Neural cell (in vitro differentiated cells): ENCODE measurements at regions not wholly inside any gene's neighbourhood (a gene's known extent, or its start where the extent isn't known, plus 50 kb on each side); places are given as distances from the start of the nearest gene placed in this dataset.
"Not testable (repeated sequence)": the region's sequence is repeated elsewhere in the genome, so short reads cannot be mapped to it uniquely, and the experiment has no call there.

Source experiments
- H2AFZ ChIP-seq: fragments of 200-600, 300-800 bp; sonication (generic), shearing (Covaris generic); 2 replicates; pipeline ENCODE4 v1.6.0; 2014; ENCODE audit warnings: low read depth, mild to moderate bottlenecking, antibody characterized with exemption, low read length, moderate library complexity
- H3F3A ChIP-seq: fragments of 200-600 bp; shearing (Covaris generic); 2 replicates; pipeline ENCODE4 v1.6.1; 2016; ENCODE audit warnings: mild to moderate bottlenecking, moderate library complexity, mixed read lengths, antibody characterized with exemption, low read length; ENCODE audit not compliant: insufficient read depth, poor library complexity, severe bottlenecking
- H3K27ac ChIP-seq: fragments of 200-600, 300-800 bp; sonication (generic), shearing (Covaris generic); 2 replicates; pipeline ENCODE4 v1.5.1; 2014; ENCODE audit warnings: mild to moderate bottlenecking, low read length, moderate library complexity
- H3K27me3 ChIP-seq: fragments of 300-800, 200-600 bp; sonication (generic), shearing (Covaris generic); 2 replicates; pipeline ENCODE4 v1.6.0; 2014; ENCODE audit warnings: mild to moderate bottlenecking, low read depth, low read length, moderate library complexity; ENCODE audit not compliant: insufficient read depth
- H3K36me3 ChIP-seq: fragments of 300-800, 200-600 bp; sonication (generic), shearing (Covaris generic); 2 replicates; pipeline ENCODE4 v1.5.1; 2014; ENCODE audit warnings: mild to moderate bottlenecking, antibody characterized with exemption, low read length, moderate library complexity; ENCODE audit not compliant: insufficient read depth
- H3K4me2 ChIP-seq: fragments of 300-800, 200-600 bp; sonication (generic), shearing (Covaris generic); 2 replicates; pipeline ENCODE4 v1.6.0; 2014; ENCODE audit warnings: mild to moderate bottlenecking, low read length
- H3K4me3 ChIP-seq: fragments of 300-800, 200-600 bp; sonication (generic), shearing (Covaris generic); 2 replicates; pipeline ENCODE4 v1.5.1; 2014; ENCODE audit warnings: mild to moderate bottlenecking, low read length, moderate library complexity
- H3K79me2 ChIP-seq: fragments of 200-600 bp; shearing (Covaris generic); replicated peaks from 2 replicates; pipeline ENCODE4 v1.6.0; 2014; ENCODE audit warnings: mild to moderate bottlenecking, low read length, moderate library complexity; ENCODE audit not compliant: insufficient read depth
- H3K9ac ChIP-seq: fragments of 300-800, 200-600 bp; sonication (generic), shearing (Covaris generic); 2 replicates; pipeline ENCODE4 v1.6.1; 2016; ENCODE audit warnings: mild to moderate bottlenecking, low read length, mixed read lengths
- H3K9me2 ChIP-seq: fragments of 200-600 bp; shearing (Covaris generic); 2 replicates; pipeline ENCODE4 v1.6.1; 2016; ENCODE audit warnings: mild to moderate bottlenecking, low read length, mixed read lengths; ENCODE audit not compliant: insufficient read depth
- H3K9me3 ChIP-seq: fragments of 200-600, 300-800 bp; sonication (generic), shearing (Covaris generic); 2 replicates; pipeline ENCODE4 v1.6.1; 2016; ENCODE audit warnings: mild to moderate bottlenecking, mixed run types, low read length, moderate library complexity, mixed read lengths
- H4K20me1 ChIP-seq: fragments of 200-600 bp; shearing (Covaris generic); 2 replicates; pipeline ENCODE4 v1.6.1; 2016; ENCODE audit warnings: mild to moderate bottlenecking, mixed run types; ENCODE audit not compliant: insufficient read depth

DNA sequence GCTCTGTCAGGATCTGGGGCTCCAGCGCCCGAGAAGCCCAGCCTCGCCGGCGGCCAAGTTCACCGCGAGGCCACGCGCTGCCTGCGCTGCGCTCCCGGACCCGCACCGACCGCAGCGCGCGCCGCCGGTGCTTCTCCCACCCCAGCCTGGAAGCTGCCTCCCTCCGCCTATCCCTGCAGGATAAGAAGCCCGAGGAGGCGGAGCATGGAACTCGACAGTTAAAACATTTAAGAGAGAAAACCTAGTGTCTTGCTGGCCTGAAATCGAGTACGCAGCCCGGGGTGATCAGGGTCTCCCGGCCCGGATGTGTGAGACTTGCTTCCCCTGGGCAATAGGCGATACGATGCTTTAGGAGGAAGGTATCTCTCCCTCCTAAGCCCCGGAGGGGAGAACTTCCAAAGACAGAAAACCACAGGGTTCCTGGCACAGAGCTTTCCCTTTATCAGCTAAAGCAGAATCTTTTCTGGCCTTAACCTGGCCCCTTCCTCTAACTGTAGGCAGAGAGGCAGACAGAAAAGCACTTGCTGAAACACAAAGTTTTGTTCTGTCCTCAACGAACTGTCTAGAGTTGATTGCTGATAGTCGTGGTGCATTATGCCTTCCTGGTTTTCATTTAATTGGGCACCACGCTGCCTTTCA is 163.5 kb upstream of the PLGLB2 start:
- H3K27me3 ChIP-seq, H3K9me2 ChIP-seq, H3K79me2 ChIP-seq, H2AFZ ChIP-seq, H3F3A ChIP-seq, H4K20me1 ChIP-seq, H3K27ac ChIP-seq, H3K9ac ChIP-seq, H3K4me2 ChIP-seq, H3K36me3 ChIP-seq, H3K9me3 ChIP-seq: not testable (repeated sequence)
- H3K4me3 ChIP-seq: peak overlapping the region; percentile 55

DNA sequence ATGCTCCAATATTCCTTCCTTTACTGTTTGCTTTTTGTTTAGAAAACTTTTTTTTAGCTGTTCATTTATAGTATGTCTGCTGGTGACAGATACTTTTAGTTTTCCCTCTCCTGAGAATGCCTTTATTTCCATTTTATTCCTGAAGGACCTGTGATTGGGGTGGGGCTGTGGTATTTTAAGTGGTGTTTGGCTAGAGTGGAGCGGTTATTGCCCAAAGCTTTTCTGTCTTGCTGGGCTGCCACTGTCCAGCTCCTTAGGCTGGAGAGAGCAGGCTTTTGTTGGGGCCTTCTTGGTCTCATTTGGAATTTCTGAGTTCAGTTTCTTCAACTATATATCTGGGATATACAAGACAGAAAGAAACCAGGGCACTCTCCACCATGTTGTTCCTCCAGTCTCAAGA is 160.0 kb upstream of the PLGLB2 start:
- H4K20me1 ChIP-seq, H3K9me2 ChIP-seq, H3K79me2 ChIP-seq, H3K4me3 ChIP-seq, H3K27ac ChIP-seq, H2AFZ ChIP-seq, H3F3A ChIP-seq, H3K4me2 ChIP-seq, H3K27me3 ChIP-seq, H3K9me3 ChIP-seq, H3K36me3 ChIP-seq, H3K9ac ChIP-seq: not testable (repeated sequence)

DNA sequence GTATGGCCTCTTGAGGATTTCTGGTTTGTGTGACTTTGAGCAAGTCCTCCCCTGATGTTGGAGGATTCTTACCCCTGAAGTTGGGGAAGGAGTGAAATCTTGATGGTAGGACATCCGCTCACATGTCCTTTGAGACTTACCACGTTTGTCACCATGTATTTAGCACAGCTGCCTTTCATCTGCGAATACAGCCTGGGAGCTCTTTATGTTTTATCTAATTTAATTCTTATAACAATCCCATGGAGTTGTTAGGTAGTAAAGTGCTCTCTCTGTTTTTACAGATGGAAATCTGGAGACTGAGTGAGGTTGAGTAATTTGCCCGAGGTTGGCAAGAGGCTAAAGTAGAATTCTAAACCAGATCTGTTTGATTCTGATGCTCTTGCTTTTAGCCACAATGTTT is 154.9 kb upstream of the PLGLB2 start:
- H3K9me2 ChIP-seq, H3K36me3 ChIP-seq, H3K27ac ChIP-seq, H3K27me3 ChIP-seq, H2AFZ ChIP-seq, H3K79me2 ChIP-seq, H3K9me3 ChIP-seq, H4K20me1 ChIP-seq, H3F3A ChIP-seq, H3K9ac ChIP-seq, H3K4me2 ChIP-seq, H3K4me3 ChIP-seq: not testable (repeated sequence)

DNA sequence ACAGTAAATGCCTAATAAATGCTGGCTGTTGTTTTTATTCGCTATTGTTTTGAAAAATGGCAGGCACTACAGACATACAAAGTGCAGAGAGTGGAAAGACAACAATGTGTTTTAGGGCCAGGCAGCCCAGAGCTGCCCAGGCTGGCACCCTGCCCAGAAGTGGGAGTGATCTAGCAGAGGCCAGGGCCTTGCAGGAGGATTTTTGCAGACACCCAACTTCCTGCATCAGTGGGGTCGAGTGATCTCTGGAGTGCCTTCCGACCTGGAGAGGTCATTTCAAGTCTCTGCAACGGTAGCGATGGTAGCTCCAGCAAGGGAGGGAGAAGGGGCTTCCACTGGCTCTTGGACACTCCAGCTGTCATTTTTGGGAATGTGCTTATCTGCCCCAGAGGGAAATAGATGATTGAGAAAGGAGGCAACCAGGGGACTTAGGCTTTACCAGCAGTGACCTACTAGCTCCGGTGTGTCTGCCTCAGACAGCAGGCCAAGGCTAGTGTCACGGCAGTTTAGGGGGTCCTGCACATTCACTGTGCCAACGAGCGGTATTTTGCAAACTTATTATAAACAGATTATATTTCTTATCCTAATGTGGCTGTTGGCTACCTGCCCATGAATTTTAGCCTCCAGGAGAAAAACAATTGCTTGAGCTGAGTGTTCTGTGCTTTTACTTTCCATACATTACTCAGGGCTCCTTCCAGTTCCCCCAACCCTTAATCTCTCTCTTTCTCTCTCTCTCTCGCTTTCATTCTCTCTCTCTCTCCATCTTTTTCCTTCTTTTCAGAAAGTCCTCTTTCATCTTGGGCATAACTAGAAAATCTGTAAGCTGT is 153.9 kb upstream of the PLGLB2 start:
- not testable (repeated sequence) for H3K27me3 ChIP-seq, H2AFZ ChIP-seq, H3K9ac ChIP-seq, H3F3A ChIP-seq, H3K27ac ChIP-seq, H4K20me1 ChIP-seq, H3K4me3 ChIP-seq, H3K4me2 ChIP-seq, H3K79me2 ChIP-seq, H3K36me3 ChIP-seq, H3K9me2 ChIP-seq, H3K9me3 ChIP-seq

DNA sequence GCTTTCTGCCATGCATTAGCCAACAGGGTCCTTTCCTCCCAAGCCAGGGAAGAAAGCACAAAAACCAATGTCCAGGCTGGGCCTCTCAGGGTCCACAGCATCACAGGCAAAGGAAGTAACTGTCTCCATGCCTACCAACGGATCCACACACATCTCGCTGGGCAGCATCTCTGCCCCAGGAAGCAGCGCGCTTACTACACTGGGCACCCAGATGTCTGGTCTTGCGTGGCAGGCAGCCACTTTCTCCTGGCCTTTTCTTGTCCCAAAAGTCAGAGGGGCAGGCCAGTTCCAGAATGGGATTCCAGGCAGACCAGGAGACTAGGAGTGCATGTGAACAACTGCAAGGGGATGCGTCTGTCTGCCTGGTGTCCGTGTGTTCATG is 153.3 kb upstream of the PLGLB2 start:
- not testable (repeated sequence) for H3K79me2 ChIP-seq, H3K36me3 ChIP-seq, H2AFZ ChIP-seq, H3K27me3 ChIP-seq, H3K4me2 ChIP-seq, H3K9ac ChIP-seq, H3K27ac ChIP-seq, H3K9me3 ChIP-seq, H3K9me2 ChIP-seq, H3F3A ChIP-seq, H4K20me1 ChIP-seq, H3K4me3 ChIP-seq

DNA sequence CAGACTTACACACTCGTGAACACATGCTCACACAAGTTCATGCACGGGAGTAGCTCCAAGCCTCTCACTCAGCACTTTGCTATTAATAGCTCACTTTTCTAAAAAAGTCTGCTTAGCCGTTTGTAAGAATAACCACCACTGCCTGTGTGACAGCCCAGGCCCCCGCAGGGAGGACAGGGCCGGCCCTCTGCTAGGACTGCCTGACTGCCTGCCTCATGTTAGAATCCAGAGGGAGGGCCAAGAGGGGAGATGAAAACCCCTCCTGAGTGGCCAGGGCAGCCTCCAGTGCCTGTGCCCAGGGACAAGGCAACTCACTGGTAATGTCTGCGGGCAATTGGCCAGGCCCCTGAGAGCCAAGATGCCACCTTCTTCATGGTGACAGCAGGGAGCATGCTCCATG is 152.9 kb upstream of the PLGLB2 start:
- not testable (repeated sequence) for H3K27me3 ChIP-seq, H3K4me3 ChIP-seq, H3K9ac ChIP-seq, H3K36me3 ChIP-seq, H3K79me2 ChIP-seq, H3F3A ChIP-seq, H3K27ac ChIP-seq, H3K4me2 ChIP-seq, H4K20me1 ChIP-seq, H3K9me2 ChIP-seq, H3K9me3 ChIP-seq, H2AFZ ChIP-seq

DNA sequence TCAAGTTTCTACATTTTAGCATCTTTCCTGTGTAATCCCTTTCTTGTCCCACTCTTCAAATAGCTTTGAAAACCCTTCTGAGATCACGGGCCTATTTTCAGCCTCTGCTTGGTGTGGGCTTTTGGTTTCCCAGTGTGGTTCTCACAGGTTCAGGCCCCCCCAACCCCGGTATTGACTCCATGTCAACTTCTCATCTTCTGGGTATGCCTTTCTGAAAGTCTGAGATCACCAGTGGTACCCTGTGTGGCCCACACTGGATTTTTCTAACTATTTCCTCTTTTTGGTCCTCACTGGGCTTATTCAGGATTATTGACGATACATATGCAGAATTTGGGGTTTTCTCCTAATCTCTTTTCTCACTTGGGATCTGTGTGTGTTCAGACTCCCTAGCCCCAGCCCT is 146.9 kb upstream of the PLGLB2 start:
- not testable (repeated sequence) for H3K9me3 ChIP-seq, H3K9ac ChIP-seq, H3K27me3 ChIP-seq, H3K79me2 ChIP-seq, H4K20me1 ChIP-seq, H2AFZ ChIP-seq, H3K4me3 ChIP-seq, H3K9me2 ChIP-seq, H3K27ac ChIP-seq, H3K4me2 ChIP-seq, H3F3A ChIP-seq, H3K36me3 ChIP-seq

DNA sequence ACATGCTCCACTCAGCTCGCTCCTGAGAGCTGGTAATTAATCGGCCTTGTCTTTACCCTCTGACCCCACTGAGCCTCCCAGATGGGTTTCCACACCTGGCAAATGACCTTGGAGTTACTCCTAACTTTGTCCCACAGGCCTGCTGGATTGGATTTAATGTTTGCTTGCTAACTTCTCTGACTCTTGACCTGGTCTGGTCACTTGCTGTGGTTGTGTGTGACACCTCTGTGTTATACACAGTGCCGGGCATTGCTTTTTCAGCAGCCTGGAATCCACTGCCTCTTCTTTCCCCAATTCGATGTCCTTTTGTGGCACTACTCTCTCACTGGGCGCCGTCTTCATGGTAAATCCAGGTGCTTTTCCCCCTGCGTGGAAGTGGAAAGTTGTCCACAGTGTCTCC is 145.8 kb upstream of the PLGLB2 start:
- H3K27me3 ChIP-seq, H3K79me2 ChIP-seq, H3K9me2 ChIP-seq, H3K9ac ChIP-seq, H4K20me1 ChIP-seq, H2AFZ ChIP-seq, H3F3A ChIP-seq, H3K9me3 ChIP-seq, H3K27ac ChIP-seq, H3K4me2 ChIP-seq, H3K4me3 ChIP-seq, H3K36me3 ChIP-seq: not testable (repeated sequence)
